HG02870 (cell line): ENCODE measurements at regions not wholly inside any gene's neighbourhood (a gene's known extent, or its start where the extent isn't known, plus 50 kb on each side); places are given as distances from the start of the nearest gene placed in this dataset.
A peak's percentile ranks its signal among the peaks of the same experiment; 100 is the strongest.

Experiments used
- ATAC-seq: cut with Tn5 transposase; IDR thresholded peaks from one replicate; pipeline ENCODE4 v1.9.1; 2021; ENCODE audit warnings: mild to moderate bottlenecking, moderate library complexity; ENCODE audit not compliant: unreplicated experiment

DNA sequence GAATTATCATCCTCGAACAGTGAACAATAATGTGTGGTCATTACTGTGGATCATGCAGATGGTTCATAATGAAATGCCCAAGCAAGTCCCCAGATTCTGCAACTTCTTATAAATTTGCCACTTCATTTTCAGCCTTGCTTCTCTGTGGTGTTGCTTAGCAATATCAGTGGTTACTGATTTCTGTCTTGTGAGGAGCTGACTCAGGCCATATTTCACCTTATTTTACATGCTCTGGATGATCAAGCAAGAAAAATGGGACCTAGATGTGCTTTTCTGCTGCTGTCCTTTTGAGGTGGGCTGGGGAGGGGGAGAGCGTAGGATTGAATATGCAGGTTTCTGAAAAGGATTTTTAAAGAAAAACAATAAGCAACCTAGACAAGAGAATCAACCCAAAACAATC is 188.3 kb downstream of the SLC24A2 start:
- no peak for ATAC-seq

DNA sequence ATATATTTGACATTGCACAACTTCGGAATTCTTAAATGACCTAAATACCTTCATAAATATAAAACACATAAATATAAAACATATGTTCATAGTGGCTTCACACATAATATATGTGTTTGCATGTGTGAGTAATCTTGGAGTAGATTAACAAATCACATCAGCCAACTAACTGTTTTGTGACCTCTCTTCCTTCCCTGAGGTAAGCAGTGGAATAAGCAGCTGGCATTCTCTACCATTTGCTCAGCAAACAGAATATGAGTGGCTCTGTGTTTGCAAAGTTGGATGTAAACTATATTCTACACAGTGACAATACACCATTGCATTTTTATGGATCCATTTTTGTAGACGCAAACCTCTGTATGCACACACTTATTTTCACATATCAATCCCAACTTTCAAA is 189.9 kb downstream of the ACER2 start:
- no peak for ATAC-seq

DNA sequence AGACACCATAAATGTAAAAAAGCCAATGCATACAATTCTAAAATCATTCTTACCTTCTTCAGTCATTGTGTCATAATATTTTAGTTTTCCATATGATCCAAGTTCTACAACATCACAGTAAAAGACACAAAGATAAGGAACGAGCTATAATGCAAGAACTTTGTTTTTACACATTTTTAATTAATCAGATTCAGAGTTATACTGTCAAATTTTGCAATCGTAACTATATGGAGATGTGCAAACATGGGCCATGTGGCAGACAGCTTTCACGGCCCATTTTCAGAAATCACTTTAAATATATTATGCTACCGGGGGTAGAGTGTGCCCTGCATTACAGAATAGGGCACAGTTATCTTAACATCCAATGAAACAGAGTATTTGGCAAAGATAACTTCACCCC is 188.4 kb downstream of the ACER2 start:
- ATAC-seq: no peak

GRCh38 chr9:19595003-19595402 is 186.2 kb downstream of the ACER2 start:
- ATAC-seq: no peak

GRCh38 chr9:19587678-19588077 is 178.9 kb downstream of the ACER2 start:
- ATAC-seq: no peak

DNA sequence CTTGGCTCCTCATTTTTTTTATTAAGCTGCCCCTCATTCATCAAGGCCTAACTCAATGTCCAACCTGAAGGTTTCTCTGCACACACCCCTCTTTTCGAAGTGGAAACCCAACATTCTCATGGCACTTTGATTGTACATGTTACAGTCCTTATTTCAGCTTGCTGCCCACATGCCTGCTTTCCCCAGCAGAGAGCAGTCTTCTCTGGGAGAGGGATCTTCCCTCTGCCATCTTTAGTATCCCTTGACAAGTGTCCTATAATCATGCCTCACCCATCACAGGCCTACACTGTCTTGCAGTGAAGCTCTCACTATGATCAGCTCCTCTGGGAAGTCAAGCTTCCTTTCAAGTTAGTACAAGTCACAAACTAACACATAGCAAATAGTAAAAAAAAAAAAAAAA is 175.1 kb downstream of the ACER2 start:
- no peak for ATAC-seq

- no peak for ATAC-seq
These were observed 168.6 kb downstream of the ACER2 start for GRCh38 chr9:19577411-19577810.

DNA sequence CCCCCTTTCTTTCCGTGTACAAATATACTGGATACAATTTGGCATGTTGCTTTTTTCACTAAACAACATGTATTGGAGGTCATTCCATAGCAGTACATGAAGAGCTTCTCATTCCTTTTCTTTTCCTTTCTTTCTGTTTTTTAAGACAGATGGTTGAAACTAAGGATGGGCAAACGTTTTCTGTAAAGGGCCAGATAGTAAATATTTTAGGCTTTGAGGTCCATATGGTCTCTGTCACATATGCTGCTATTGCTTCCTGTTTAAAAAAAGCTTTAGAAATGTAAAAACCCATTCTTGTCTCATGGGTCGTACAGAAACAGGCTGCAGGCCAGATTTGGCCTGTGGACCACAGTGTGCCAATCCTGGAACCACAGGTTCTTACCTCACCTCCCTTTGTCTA is 160.1 kb downstream of the ACER2 start:
- no peak for ATAC-seq

GRCh38 chr9:19564396-19565061 is 155.7 kb downstream of the ACER2 start:
- no peak for ATAC-seq

DNA sequence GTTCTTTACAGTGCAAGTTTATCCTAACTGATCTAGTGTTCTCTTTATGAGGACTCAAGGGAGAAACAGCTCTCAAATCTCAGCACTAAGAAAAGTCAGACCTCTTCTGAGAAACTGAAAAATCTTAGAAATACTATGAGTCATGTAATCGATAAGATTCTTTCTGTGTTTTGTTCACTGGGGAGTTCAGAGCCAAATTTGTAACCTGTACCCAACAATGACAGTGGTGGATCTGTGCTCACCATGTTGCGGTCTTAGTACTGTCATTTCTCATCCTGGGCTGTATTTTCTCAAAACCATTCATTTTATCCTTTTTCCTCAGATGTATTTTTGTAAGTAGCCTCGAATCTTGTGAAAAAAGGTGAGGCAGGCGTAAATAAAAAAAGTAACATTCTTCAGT is 146.4 kb downstream of the ACER2 start:
- no peak for ATAC-seq

GRCh38 chr9:19554529-19554928 is 145.7 kb downstream of the ACER2 start:
- ATAC-seq: no peak

GRCh38 chr9:19553441-19553840 is 144.6 kb downstream of the ACER2 start:
- no peak for ATAC-seq

DNA sequence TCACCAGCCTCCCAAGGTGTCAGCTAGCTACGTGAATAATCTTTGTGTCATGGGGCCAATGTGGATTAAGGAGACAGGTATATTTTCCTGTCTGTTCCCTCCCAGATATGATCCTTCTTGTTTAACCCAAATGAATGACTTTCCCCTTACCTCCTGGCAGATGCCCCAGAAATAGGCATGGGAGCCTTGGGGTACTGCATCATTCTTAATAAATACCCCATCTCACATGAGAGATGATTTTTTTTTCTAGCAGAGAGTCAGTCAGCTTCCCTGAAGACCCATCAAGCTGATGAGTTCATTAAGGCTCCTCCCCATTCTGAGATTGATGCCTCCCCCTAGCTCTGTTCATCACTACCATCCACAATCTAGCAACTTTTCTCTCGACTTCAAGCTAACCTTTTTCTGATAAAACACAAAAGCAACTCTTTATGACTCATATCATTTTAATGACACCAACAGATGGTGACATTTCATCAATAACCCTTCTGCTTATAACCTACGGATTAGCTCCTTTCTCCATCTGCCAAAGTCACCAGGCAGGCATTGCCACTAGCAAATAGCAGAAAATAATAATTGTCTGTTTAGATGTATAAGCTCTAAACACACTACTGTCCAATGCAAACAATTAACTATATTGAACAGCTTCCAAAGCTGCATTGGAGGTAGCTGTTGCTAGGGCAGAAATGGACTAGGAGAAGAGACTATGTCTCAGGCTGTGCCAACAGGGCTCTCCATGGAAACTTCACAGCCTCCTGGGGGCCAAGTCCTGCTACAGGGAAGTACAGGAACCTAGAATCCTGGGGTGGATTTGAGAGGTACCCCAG is 143.7 kb downstream of the ACER2 start:
- no peak for ATAC-seq

GRCh38 chr9:19551124-19551929 is 142.5 kb downstream of the ACER2 start:
- peak; percentile 57 for ATAC-seq

- ATAC-seq: no peak
These were observed 141.2 kb downstream of the ACER2 start for GRCh38 chr9:19550009-19550408.

DNA sequence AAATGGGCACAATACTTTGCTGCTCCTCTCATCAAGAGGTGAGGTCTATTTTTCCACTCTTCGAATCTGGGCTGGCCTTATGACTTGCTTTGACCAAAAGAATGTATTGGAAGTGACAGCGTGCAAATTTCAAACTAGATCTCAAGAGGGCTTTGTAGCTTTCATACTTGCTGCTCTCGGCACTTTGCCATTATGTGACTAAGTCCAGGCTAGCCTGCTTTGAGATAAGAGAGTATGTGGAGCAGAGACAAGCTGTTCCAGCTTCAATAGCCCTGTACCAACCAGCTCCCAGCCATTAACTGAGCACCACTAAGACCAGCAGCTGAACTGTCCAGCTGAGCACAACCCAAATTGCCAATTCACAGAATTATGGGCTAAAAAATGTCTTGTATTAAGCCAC is 124.6 kb downstream of the ACER2 start:
- no peak for ATAC-seq

DNA sequence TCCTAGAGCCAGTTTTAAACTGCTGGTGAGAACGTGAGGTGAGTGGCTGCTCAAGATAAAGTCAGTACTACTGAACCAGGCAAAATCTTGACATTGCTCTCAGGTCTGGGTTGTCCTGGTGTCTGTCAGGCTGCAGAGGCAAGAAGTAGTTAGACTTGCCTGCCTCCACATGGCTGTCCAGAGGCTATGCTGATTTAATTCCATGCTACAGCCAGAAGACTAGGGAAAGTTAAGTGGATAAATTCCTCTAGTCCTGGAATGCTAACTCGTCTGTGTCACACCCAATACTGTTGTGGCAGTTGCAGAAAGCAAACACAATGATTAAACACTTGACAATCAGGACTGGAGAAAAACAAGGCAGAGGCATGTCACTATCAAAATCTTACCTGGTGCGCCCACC is 118.9 kb downstream of the ACER2 start:
- no peak for ATAC-seq

DNA sequence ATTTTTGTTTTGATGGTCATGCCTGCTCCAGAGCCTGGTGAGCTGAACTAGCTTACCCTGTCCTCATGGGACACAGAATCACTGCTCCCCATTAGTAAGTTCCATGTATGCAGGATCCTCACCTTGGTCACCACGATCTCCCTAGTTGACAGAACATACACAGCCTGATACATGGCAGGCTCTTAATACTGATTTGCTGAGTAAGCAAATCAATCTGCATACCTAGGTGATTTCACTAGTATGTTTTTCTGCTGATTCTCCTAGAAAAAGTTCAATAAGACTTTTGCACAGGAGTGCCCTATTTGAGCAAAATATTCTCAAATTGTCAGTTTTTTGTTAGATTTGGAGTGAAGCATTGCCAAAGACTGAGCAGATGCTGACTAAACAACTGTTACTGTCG is 113.7 kb downstream of the ACER2 start:
- no peak for ATAC-seq

- ATAC-seq: no peak
These were observed 112.4 kb downstream of the ACER2 start for GRCh38 chr9:19521205-19521604.

GRCh38 chr9:19517202-19517942 is 108.6 kb downstream of the ACER2 start:
- ATAC-seq: no peak

DNA sequence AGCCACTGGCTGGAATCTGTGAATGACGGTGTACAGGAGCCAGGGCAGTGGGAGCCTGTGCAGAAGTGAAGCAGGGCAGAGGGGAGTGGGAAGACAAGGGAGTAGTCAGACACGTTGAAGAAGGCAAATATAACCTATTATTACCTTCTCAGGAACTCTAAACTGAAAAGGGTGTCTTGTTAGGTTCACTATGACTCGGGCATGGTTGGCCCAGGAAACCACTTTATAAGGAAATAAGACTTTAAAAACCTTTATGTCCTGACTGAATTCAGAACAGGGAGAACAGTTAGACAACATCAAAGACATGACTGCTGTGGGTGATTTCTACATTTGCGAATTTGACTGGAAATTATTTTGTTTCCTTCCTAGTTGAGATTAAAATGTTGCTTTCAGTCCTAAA is 107.5 kb downstream of the ACER2 start:
- ATAC-seq: no peak
